Skeletal muscle satellite cell (primary cell): ENCODE measurements at regions not wholly inside any gene's neighbourhood (a gene's known extent, or its start where the extent isn't known, plus 50 kb on each side); places are given as distances from the start of the nearest gene placed in this dataset.

ENCODE experiments used
- H3K27me3 ChIP-seq: 2 replicates; pipeline ENCODE4 v1.7.0; 2013; ENCODE audit warnings: low read length; ENCODE audit not compliant: control insufficient read depth, insufficient read depth
- H3K36me3 ChIP-seq: 2 replicates; pipeline ENCODE4 v1.7.0; 2013; ENCODE audit warnings: mild to moderate bottlenecking, control low read depth, low read length; ENCODE audit not compliant: insufficient read depth
- H3K4me1 ChIP-seq: 2 replicates; pipeline ENCODE4 v1.7.0; 2013; ENCODE audit warnings: low read length; ENCODE audit not compliant: control insufficient read depth, insufficient read depth
- H3K4me2 ChIP-seq: 2 replicates; pipeline ENCODE4 v1.7.0; 2013; ENCODE audit warnings: mild to moderate bottlenecking, low read length
- H3K4me3 ChIP-seq: 2 replicates; pipeline ENCODE4 v1.7.0; 2013; ENCODE audit warnings: low read length
- H3K9ac ChIP-seq: 2 replicates; pipeline ENCODE4 v1.7.0; 2013; ENCODE audit warnings: mild to moderate bottlenecking, low read depth, low read length, moderate library complexity
- H3K9me3 ChIP-seq: replicated peaks from 2 replicates; pipeline ENCODE4 v1.7.0; 2013; ENCODE audit warnings: mild to moderate bottlenecking, control low read depth, low read length

DNA sequence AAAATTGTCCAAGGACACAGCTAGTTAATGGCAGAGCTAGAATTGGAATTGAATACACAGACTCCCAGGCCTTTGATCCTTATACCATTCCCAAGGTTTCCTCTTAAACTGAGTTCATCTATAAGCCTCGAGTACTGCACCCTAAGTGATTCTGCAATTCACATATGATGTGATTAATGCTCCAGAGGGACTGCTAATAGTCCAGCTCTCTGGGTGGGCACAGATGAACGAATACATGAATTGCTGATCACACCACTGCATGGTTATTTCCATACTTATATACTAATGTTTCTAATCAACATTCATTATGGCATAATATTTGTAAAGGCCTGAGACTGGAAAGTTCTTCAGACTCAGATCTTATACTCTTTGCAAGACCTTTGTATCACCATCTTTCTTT, 101.8 kb downstream of the NUFIP1 start:
- Histone ChIP-seq H3K4me1 (peaks cover 14% of the 10 kb centered on the region), H3K4me2 (no peak overlapping the region), H3K4me3 (no peak overlapping the region), H3K9ac (no peak overlapping the region), H3K36me3 (no peaks in the 10 kb centered on the region), H3K27me3 (no peaks in the 10 kb centered on the region), H3K9me3 (no peaks in the 10 kb centered on the region)

DNA sequence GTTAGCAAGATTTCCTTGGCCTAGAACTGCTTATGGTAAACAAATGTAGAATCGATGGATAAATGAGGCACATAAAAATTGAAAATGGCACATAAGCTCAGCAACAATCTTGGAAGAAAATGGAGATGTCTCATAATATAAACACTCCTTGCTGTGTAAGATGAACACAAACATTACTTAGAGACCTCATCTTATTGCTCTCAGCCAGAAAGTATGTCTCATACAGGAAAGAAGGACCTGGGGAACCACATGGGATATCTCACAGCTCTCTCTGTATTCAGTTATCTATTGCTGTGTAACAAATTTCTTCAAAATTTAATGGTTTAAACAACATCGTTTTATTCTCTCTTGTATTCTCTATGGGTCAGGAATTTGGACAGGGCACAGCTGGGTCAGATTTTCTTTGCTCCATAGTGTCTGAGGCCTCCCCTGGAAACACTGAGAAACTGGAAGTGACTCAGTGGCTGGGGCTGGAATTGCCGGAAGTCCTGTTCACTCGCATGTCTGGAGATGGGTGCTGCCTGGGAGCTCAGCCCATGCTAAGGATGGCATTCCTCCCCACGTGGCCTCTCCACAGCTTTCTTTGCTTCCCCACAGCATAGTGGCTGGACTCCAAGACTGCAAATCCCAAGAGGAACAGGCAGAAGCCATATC, 105.1 kb downstream of the NUFIP1 start:
- Histone ChIP-seq H3K4me3 (no peak overlapping the region), H3K9me3 (no peaks in the 10 kb centered on the region), H3K4me1 (peaks cover 14% of the 10 kb centered on the region), H3K9ac (peak overlapping the region; percentile 13), H3K4me2 (peak overlapping the region; percentile 3), H3K36me3 (no peaks in the 10 kb centered on the region), H3K27me3 (no peaks in the 10 kb centered on the region)

DNA sequence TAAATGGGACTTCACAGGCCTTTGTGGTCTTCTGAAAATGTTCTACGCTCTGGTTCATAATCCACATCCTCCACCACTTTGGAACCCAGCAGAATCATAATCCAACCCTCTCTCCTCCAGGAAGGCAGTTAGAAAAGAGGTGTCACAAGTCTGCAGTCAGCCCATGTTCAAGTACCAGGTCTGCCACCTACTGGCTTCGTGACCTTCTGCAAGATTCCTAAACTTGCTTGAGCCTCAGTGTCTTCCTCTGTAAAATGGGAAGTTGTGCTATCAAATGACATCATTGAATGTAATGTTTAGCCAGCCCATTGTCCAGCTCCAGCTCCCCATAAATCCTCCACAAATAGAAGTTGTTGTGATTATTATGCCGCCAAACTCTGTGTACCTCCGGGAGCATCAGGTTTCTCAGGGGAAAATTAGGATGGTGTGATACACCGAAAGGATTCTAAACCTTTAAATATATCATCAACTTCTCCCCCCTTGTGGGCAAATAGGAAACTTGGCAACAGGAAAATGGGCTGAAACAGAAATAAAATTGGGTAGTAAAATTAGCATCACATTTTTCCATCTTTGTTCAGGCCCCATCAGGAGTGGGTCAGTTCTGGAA, 109.7 kb downstream of the NUFIP1 start:
- H3K4me3 ChIP-seq, result no peak overlapping the region
- peaks cover 5% of the 10 kb centered on the region for H3K9me3 ChIP-seq
- peaks cover 11% of the 10 kb centered on the region for H3K4me1 ChIP-seq
- H3K9ac ChIP-seq, result no peak overlapping the region
- no peaks in the 10 kb centered on the region for H3K27me3 ChIP-seq
- H3K36me3 ChIP-seq, result no peaks in the 10 kb centered on the region
- no peak overlapping the region for H3K4me2 ChIP-seq

DNA sequence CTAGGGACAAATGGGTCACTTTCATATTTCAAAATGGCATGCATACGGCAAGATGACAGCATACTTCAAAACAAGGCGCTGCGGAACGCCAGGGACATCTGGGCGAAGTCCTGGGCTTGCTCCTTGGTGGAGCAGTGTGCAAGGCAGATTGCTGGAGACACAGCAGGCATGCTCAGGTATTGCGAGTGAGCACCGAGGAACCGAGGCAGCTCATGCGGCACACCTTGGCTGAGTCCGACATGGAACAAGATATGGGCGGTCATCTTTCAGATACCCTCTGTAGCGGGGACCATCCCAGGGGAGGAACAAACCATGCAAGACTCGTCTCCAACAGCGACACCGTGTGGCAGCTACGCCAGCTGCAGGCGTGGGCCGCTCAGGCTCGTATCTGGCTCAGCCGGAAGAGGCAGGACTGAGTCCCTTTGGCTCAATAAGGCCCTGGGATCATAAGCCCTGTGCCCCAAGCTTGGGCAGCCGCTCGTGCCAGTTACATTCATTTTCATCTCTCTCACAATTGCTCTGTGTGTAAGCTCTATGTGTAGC, 112.4 kb downstream of the NUFIP1 start:
- H3K27me3 ChIP-seq, result peaks cover 4% of the 10 kb centered on the region

DNA sequence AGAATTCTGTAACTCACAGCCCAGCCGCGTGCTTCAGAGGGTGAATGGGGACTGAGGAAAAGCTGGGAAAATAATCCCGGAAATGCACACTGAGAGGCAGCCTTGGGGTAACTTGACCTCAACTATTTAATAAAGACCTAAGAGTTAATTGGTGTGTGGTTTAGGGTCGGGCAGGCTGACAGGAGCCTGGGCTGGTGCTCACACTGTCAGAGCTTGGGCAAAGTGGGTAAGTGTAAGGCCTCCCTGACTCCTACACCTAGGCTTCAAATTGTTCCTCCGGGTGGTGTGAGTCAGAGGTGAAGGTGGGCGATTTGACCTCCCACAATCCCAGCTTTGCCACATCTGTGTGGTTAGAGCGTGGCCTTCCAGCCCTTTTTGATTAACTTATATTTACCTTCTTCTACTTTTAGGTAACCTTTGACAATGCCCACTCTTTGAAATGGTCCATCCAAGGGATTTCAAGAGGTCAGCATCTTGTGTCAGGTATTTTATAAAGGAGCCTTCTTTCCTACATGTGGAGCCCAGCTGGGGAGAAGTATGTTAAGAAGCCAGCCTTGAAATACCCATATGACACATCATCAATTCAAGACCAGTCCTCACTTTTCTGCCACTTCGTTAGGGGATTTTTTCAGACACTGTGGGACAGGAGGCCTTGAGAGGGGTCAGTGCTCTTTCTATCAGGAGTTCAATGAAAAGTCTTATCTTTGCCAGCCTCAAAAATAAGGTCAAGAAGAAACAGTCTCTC, 114.2 kb downstream of the NUFIP1 start:
- Histone ChIP-seq H3K4me3 (no peak overlapping the region), H3K9me3 (peaks cover 5% of the 10 kb centered on the region), H3K36me3 (no peaks in the 10 kb centered on the region), H3K4me2 (no peak overlapping the region), H3K27me3 (peaks cover 9% of the 10 kb centered on the region), H3K4me1 (no peaks in the 10 kb centered on the region), H3K9ac (no peak overlapping the region)

More for the DNA sequence above, 112.4 kb downstream of the NUFIP1 start:
- H3K36me3 ChIP-seq, result no peaks in the 10 kb centered on the region
- peaks cover 5% of the 10 kb centered on the region for H3K9me3 ChIP-seq
- no peak overlapping the region for H3K4me3 ChIP-seq
- H3K4me2 ChIP-seq, result no peak overlapping the region
- no peak overlapping the region for H3K9ac ChIP-seq
- no peaks in the 10 kb centered on the region for H3K4me1 ChIP-seq

DNA sequence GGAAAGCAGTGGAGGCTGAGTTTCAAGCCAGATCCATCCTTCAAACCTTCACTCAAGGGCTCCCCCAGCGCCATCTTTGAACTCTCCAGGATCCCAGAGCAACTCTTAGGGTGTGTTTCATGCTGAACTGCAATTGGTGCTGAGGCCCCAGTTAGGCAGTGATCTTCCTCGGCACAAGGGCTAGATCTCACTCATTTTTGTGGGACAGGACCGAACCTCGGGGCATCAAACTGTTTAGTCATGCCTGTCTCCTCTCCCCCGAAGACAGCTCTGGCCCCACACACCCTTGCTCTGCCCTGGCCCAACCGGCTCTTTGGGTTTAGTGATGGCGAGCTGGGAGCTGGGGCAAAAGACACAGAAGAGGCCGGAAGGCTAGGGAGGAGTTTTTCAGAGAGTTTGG, 115.1 kb downstream of the NUFIP1 start:
- peaks cover 5% of the 10 kb centered on the region for H3K9me3 ChIP-seq
- H3K4me1 ChIP-seq, result no peaks in the 10 kb centered on the region
- no peak overlapping the region for H3K4me3 ChIP-seq
- H3K36me3 ChIP-seq, result no peaks in the 10 kb centered on the region
- H3K4me2 ChIP-seq, result no peak overlapping the region
- no peak overlapping the region for H3K9ac ChIP-seq
- H3K27me3 ChIP-seq, result peaks cover 10% of the 10 kb centered on the region

DNA sequence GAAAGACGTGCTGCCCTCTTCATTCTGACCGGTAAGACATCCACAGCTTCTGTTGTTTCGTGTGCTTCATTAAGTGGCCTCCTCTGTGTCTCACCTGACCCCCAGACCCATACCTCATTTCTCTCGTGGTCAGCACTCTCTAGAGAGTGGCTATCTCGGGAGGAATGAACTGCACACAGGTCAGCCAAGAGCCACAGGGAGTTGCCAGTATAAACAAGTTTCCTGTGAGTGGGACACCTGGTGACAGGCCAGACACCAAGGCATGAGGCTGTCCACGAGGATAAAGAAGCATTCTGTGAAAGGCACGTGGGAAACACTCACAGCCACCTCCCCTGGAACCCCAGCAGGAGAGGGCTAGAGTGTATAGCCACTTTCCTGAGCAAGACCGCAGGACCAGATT, 115.8 kb downstream of the NUFIP1 start:
- no peak overlapping the region for H3K4me2 ChIP-seq
- no peak overlapping the region for H3K9ac ChIP-seq
- no peaks in the 10 kb centered on the region for H3K4me1 ChIP-seq
- no peak overlapping the region for H3K4me3 ChIP-seq
- H3K27me3 ChIP-seq, result peaks cover 10% of the 10 kb centered on the region
- peaks cover 5% of the 10 kb centered on the region for H3K9me3 ChIP-seq
- no peaks in the 10 kb centered on the region for H3K36me3 ChIP-seq

DNA sequence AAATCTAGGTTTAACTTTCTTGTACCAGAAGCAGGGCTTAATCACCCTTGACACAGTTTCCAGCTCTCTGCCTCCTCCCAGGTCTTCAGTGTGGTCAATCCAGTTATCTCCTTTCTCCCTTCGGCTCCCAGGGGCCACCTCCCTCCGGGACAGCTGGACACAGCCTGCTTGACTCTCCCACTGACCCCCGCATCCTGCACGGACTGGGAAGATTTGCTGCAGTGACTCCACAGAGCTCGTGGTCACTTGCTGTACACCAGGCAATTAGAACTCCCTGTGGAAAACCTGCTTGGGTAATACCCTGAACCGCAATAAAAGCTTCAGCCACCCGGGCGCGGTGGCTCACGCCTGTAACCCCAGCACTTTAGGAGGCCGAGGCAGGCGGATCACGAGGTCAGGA, 116.5 kb downstream of the NUFIP1 start:
- Histone ChIP-seq H3K9ac (no peak overlapping the region), H3K36me3 (no peaks in the 10 kb centered on the region), H3K4me1 (no peaks in the 10 kb centered on the region), H3K27me3 (peaks cover 10% of the 10 kb centered on the region), H3K9me3 (peaks cover 5% of the 10 kb centered on the region), H3K4me3 (no peak overlapping the region), H3K4me2 (no peak overlapping the region)

DNA sequence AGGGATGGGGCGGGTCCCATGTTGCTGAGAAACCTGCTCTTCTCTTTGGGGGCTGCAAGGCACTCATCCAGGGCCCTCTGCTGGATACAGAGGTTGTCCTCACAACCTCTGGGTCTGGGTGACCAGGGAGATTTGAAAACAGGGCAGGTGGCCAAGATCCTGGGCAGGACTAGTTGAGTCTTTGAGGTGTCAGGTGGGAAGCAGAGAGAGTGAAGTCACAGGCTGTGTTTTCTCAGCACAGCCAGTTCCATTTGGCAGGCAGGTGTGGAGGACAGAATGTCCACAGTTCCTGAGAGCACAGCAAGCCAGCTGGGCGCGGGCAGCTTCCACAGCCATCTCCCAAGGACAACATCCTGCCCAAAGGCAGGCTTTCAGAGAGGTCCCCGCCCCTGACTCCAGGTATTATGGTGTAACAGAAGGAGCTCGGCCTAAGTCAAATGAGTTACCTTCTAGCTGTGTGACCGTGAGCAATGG, 118.8 kb downstream of the NUFIP1 start:
- no peak overlapping the region for H3K4me2 ChIP-seq

DNA sequence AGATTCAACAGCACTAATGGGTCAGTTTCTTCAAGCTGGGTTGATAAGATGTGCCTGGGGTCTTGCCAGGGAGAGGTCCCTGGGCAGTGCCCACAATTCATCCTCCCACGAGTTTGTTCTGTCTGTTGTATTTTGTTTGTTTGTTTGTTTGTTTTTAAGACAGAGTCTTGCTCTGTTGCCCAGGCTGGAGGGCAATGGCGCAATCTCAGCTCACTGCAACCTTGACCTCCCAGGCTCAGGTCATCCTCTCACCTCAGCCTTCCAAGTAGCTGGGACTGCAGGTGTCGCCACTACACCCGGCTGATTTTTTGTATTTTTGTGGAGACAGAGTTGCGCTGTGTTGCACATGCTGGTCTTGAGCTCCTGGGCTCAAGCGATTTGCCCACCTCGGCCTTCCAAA, 120.1 kb downstream of the NUFIP1 start:
- Histone ChIP-seq H3K4me1 (no peaks in the 10 kb centered on the region), H3K27me3 (peaks cover 10% of the 10 kb centered on the region), H3K4me3 (no peak overlapping the region), H3K4me2 (no peak overlapping the region), H3K9me3 (no peaks in the 10 kb centered on the region), H3K36me3 (no peaks in the 10 kb centered on the region), H3K9ac (no peak overlapping the region)

More for the DNA sequence above, 118.8 kb downstream of the NUFIP1 start:
- Histone ChIP-seq H3K27me3 (peaks cover 10% of the 10 kb centered on the region), H3K36me3 (no peaks in the 10 kb centered on the region), H3K4me1 (no peaks in the 10 kb centered on the region), H3K4me3 (no peak overlapping the region), H3K9ac (no peak overlapping the region), H3K9me3 (no peaks in the 10 kb centered on the region)

DNA sequence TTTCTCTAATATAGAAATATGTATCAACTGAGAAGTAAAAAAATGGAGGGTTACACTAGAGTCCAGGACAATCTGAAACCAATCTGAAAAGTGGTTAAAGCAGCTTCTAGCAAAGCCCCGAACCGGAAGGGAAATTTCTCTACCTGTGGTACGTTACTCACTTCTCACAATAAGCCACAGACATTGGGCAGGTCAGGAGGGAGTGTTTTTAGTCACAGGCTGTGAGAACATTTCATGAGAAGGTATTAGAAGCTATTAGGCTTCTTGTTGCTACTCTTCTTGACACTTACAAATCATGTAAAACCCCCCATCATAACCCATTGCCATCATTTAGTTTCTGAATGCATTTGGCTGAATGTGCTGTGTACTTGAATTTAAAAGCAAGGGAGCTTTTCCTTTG, 120.9 kb downstream of the NUFIP1 start:
- H3K27me3 ChIP-seq, result peaks cover 10% of the 10 kb centered on the region
- no peak overlapping the region for H3K4me3 ChIP-seq
- H3K36me3 ChIP-seq, result no peaks in the 10 kb centered on the region
- no peaks in the 10 kb centered on the region for H3K9me3 ChIP-seq
- no peaks in the 10 kb centered on the region for H3K4me1 ChIP-seq
- no peak overlapping the region for H3K9ac ChIP-seq
- no peak overlapping the region for H3K4me2 ChIP-seq
